ENCODE measurements at regions not wholly inside any gene's neighbourhood (a gene's known extent, or its start where the extent isn't known, plus 50 kb on each side); places are given as distances from the start of the nearest gene placed in this dataset.

- no peak overlapping the region for H3K27ac Mint-ChIP-seq (ENCODE audit: unreplicated experiment)
- BruUV-seq (replicated peaks), result no TSS peak
- intact Hi-C loops (cut with micrococcal nuclease; ENCODE audit: unreplicated experiment), result no loop called here
- no peak for TF ChIP-seq CTCF (IDR thresholded peaks at IDR 0.05; ENCODE audit: insufficient read depth in 1 of 2, low read depth in 1 of 2, low read length in 1 of 2, severe bottlenecking in 1 of 2, unreplicated experiment in 1 of 2)
- H3K9me3 Mint-ChIP-seq (ENCODE audit: unreplicated experiment), result no peaks in the 10 kb centered on the region
- no peaks in the 10 kb centered on the region for H3K27me3 Mint-ChIP-seq (ENCODE audit: insufficient read depth, unreplicated experiment)
- ChIA-PET POLR2A (no interaction called here), CTCF (no interaction called here)
- no peaks in the 10 kb centered on the region for H3K36me3 Mint-ChIP-seq (ENCODE audit: insufficient read depth, unreplicated experiment)
- no peaks in the 10 kb centered on the region for H3K9me3 ChIP-seq
- H3K4me1 Mint-ChIP-seq (ENCODE audit: low read depth, unreplicated experiment), result no peaks in the 10 kb centered on the region
- no peak overlapping the region for H3K4me3 ChIP-seq (ENCODE audit: low read depth, low read length)
- DNase-seq, result no peak
- no peaks in the 10 kb centered on the region for H3K27me3 ChIP-seq (replicated peaks; ENCODE audit: control insufficient read depth, insufficient read depth, low read length)
- H3K36me3 ChIP-seq (ENCODE audit: control insufficient read depth, insufficient read depth, low read length), result no peaks in the 10 kb centered on the region
- no peaks in the 10 kb centered on the region for H3K4me1 ChIP-seq
- no peak overlapping the region for H3K4me3 Mint-ChIP-seq (ENCODE audit: unreplicated experiment)
Measured at GRCh38 chr18:61189376-61189775, 143.9 kb upstream of the CDH20 start.

GRCh38 chr18:61194726-61195125 is 138.5 kb upstream of the CDH20 start:
- Mint-ChIP-seq H3K27me3 (ENCODE audit: insufficient read depth, unreplicated experiment) (no peaks in the 10 kb centered on the region), H3K36me3 (ENCODE audit: insufficient read depth, unreplicated experiment) (no peaks in the 10 kb centered on the region), H3K9me3 (ENCODE audit: unreplicated experiment) (no peaks in the 10 kb centered on the region), H3K4me3 (ENCODE audit: unreplicated experiment) (no peak overlapping the region), H3K27ac (ENCODE audit: unreplicated experiment) (no peak overlapping the region), H3K4me1 (ENCODE audit: low read depth, unreplicated experiment) (no peaks in the 10 kb centered on the region)
- no peak for DNase-seq
- H3K4me1 ChIP-seq, result no peaks in the 10 kb centered on the region
- intact Hi-C loops (cut with micrococcal nuclease; ENCODE audit: unreplicated experiment), result no loop called here
- H3K36me3 ChIP-seq (ENCODE audit: control insufficient read depth, insufficient read depth, low read length), result no peaks in the 10 kb centered on the region
- H3K9me3 ChIP-seq, result no peaks in the 10 kb centered on the region
- CTCF ChIA-PET, result no interaction called here
- BruUV-seq (replicated peaks), result no TSS peak
- no peak for TF ChIP-seq CTCF (IDR thresholded peaks at IDR 0.05; ENCODE audit: insufficient read depth in 1 of 2, low read depth in 1 of 2, low read length in 1 of 2, severe bottlenecking in 1 of 2, unreplicated experiment in 1 of 2)
- POLR2A ChIA-PET, result no interaction called here
- H3K27me3 ChIP-seq (replicated peaks; ENCODE audit: control insufficient read depth, insufficient read depth, low read length), result no peaks in the 10 kb centered on the region
- H3K4me3 ChIP-seq (ENCODE audit: low read depth, low read length), result no peak overlapping the region

GRCh38 chr18:61196750-61197149 is 136.5 kb upstream of the CDH20 start:
- no peak overlapping the region for H3K4me3 ChIP-seq (ENCODE audit: low read depth, low read length)
- H3K27me3 ChIP-seq (replicated peaks; ENCODE audit: control insufficient read depth, insufficient read depth, low read length), result no peaks in the 10 kb centered on the region
- H3K36me3 Mint-ChIP-seq (ENCODE audit: insufficient read depth, unreplicated experiment), result no peaks in the 10 kb centered on the region
- H3K36me3 ChIP-seq (ENCODE audit: control insufficient read depth, insufficient read depth, low read length), result no peaks in the 10 kb centered on the region
- H3K27ac Mint-ChIP-seq (ENCODE audit: unreplicated experiment), result no peak overlapping the region
- intact Hi-C loops (cut with micrococcal nuclease; ENCODE audit: unreplicated experiment), result no loop called here
- CTCF ChIA-PET, result no interaction called here
- no peaks in the 10 kb centered on the region for H3K9me3 ChIP-seq
- H3K4me1 Mint-ChIP-seq (ENCODE audit: low read depth, unreplicated experiment), result no peaks in the 10 kb centered on the region
- no peaks in the 10 kb centered on the region for H3K27me3 Mint-ChIP-seq (ENCODE audit: insufficient read depth, unreplicated experiment)
- POLR2A ChIA-PET, result no interaction called here
- H3K9me3 Mint-ChIP-seq (ENCODE audit: unreplicated experiment), result no peaks in the 10 kb centered on the region
- DNase-seq, result no peak
- no TSS peak for BruUV-seq (replicated peaks)
- no peaks in the 10 kb centered on the region for H3K4me1 ChIP-seq
- H3K4me3 Mint-ChIP-seq (ENCODE audit: unreplicated experiment), result no peak overlapping the region
- TF ChIP-seq CTCF (IDR thresholded peaks at IDR 0.05; ENCODE audit: insufficient read depth in 1 of 2, low read depth in 1 of 2, low read length in 1 of 2, severe bottlenecking in 1 of 2, unreplicated experiment in 1 of 2), result no peak

All from Caco-2 (cell line).